Liver (tissue), 8 donors: ENCODE measurements at regions not wholly inside any gene's neighbourhood (a gene's known extent, or its start where the extent isn't known, plus 50 kb on each side); places are given as distances from the start of the nearest gene placed in this dataset.
"Not testable (repeated sequence)": the region's sequence is repeated elsewhere in the genome, so short reads cannot be mapped to it uniquely, and the experiment has no call there.

Experiments used
- DNase-seq: peaks from one replicate; pipeline ENCODE4 v3.0.0-alpha.2; 2017; ENCODE audit warnings: low spot score
- H3K27ac ChIP-seq, 2 donors: one replicate each; pipeline ENCODE4 v1.7.0; 2013; ENCODE audit warnings: inconsistent platforms in 2 of 2, low read length in 2 of 2, control low read depth in 1 of 2, low read depth in 1 of 2, mild to moderate bottlenecking in 1 of 2
- H3K27me3 ChIP-seq, 4 donors: one replicate each; pipeline versions ENCODE4 v1.6.1 to v1.7.0; 2013; ENCODE audit warnings: low read length in 3 of 4, inconsistent platforms in 1 of 4, mild to moderate bottlenecking in 1 of 4, moderate library complexity in 1 of 4; ENCODE audit not compliant: control insufficient read depth in 4 of 4, insufficient read depth in 4 of 4
- H3K36me3 ChIP-seq, 4 donors: one replicate each; pipeline versions ENCODE4 v1.6.1 to v1.7.0; 2013; ENCODE audit warnings: low read length in 3 of 4, mild to moderate bottlenecking in 3 of 4, low read depth in 1 of 4, moderate library complexity in 1 of 4; ENCODE audit not compliant: control insufficient read depth in 4 of 4, insufficient read depth in 3 of 4
- H3K4me1 ChIP-seq, 4 donors: one replicate each; pipeline versions ENCODE4 v1.6.1 to v1.7.0; 2013; ENCODE audit warnings: low read length in 3 of 4, mild to moderate bottlenecking in 3 of 4, moderate library complexity in 1 of 4; ENCODE audit not compliant: control insufficient read depth in 4 of 4, insufficient read depth in 4 of 4
- H3K4me3 ChIP-seq, 3 donors: one replicate each; pipeline versions ENCODE4 v1.6.1 to v1.7.0; 2013; ENCODE audit warnings: low read length in 3 of 3, control low read depth in 1 of 3, low read depth in 1 of 3, mild to moderate bottlenecking in 1 of 3
- H3K9ac ChIP-seq, 2 donors: one replicate each; pipeline ENCODE4 v1.7.0; 2013; ENCODE audit warnings: low read length in 2 of 2, mild to moderate bottlenecking in 2 of 2, moderate library complexity in 2 of 2, control low read depth in 1 of 2, low read depth in 1 of 2
- H3K9me3 ChIP-seq, 4 donors: one replicate each; pipeline versions ENCODE4 v1.6.1 to v1.7.0; 2013; ENCODE audit warnings: low read length in 3 of 4; ENCODE audit not compliant: control insufficient read depth in 4 of 4
- EGR1 ChIP-seq, 2 donors: IDR thresholded peaks; 2 replicates each; pipeline ENCODE4 v1.6.1; 2016 to 2018; ENCODE audit warnings: antibody characterized with exemption in 2 of 2, low read depth in 2 of 2
- FOXA2 ChIP-seq: IDR thresholded peaks from 2 replicates; pipeline ENCODE4 v1.6.1; 2016; ENCODE audit warnings: antibody characterized with exemption
- GABPA ChIP-seq, 2 donors: IDR thresholded peaks in 1 of 2; conservative IDR thresholded peaks in 1 of 2; 2 replicates each; pipeline ENCODE4 v1.6.1; 2016; ENCODE audit warnings: antibody characterized with exemption in 2 of 2, mild to moderate bottlenecking in 1 of 2, moderate library complexity in 1 of 2
- HNF4A ChIP-seq, 2 donors: conservative IDR thresholded peaks; 2 replicates each; pipeline ENCODE4 v1.6.1; 2016; ENCODE audit warnings: antibody characterized with exemption in 2 of 2, mild to moderate bottlenecking in 2 of 2
- HNF4G ChIP-seq: IDR thresholded peaks from 2 replicates; pipeline ENCODE4 v1.6.1; 2016; ENCODE audit warnings: antibody characterized with exemption
- JUND ChIP-seq, 2 donors: IDR thresholded peaks; 2 replicates each; pipeline ENCODE4 v1.6.1; 2016; ENCODE audit warnings: antibody characterized with exemption in 2 of 2
- NR2F2 ChIP-seq: IDR thresholded peaks from 2 replicates; pipeline ENCODE4 v1.6.1; 2016; ENCODE audit warnings: antibody characterized with exemption
- RAD21 ChIP-seq, 2 donors: IDR thresholded peaks; 2 replicates each; pipeline ENCODE4 v1.6.1; 2016; ENCODE audit warnings: antibody characterized with exemption in 2 of 2, mild to moderate bottlenecking in 2 of 2
- RXRA ChIP-seq, 2 donors: IDR thresholded peaks; 2 replicates each; pipeline ENCODE4 v1.6.1; 2017 to 2018; ENCODE audit warnings: antibody characterized with exemption in 2 of 2, mild to moderate bottlenecking in 1 of 2
- SP1 ChIP-seq: IDR thresholded peaks from 2 replicates; pipeline ENCODE4 v1.6.1; 2018; ENCODE audit warnings: antibody characterized with exemption, mild to moderate bottlenecking
- TAF1 ChIP-seq: conservative IDR thresholded peaks from 2 replicates; pipeline ENCODE4 v1.6.1; 2016; ENCODE audit warnings: antibody characterized with exemption, mild to moderate bottlenecking
- YY1 ChIP-seq: IDR thresholded peaks from 2 replicates; pipeline ENCODE4 v1.6.1; 2016; ENCODE audit warnings: antibody characterized with exemption, mild to moderate bottlenecking
- WGBS: extraction: QIAGEN DNeasy Blood & Tissue Kit; methylation state at CpG from one replicate; pipeline ENCODE4 v1.1.7; 2013; 5-methylcytosine and 5-hydroxymethylcytosine counted together
- TF ChIP-seq, protein P1 (sequence below): IDR thresholded peaks from 2 replicates; pipeline ENCODE4 v1.6.1; 2016; ENCODE audit warnings: antibody characterized with exemption, mild to moderate bottlenecking
- TF ChIP-seq, protein P2 (sequence below): fragments of 150-350 bp; IDR thresholded peaks from 2 replicates; pipeline ENCODE4 v1.5.1; 2017; ENCODE audit warnings: improper control_type of control experiment, low read depth, low read length; ENCODE audit not compliant: missing input control
- TF ChIP-seq, protein P3 (sequence below): IDR thresholded peaks from 2 replicates; pipeline ENCODE4 v1.6.1; 2016; ENCODE audit warnings: antibody characterized with exemption
- donor health status: healthy.
- donor health status: healthy.
- donor health status: healthy.
- donor health status: healthy.
- donor health status: healthy.

DNA sequence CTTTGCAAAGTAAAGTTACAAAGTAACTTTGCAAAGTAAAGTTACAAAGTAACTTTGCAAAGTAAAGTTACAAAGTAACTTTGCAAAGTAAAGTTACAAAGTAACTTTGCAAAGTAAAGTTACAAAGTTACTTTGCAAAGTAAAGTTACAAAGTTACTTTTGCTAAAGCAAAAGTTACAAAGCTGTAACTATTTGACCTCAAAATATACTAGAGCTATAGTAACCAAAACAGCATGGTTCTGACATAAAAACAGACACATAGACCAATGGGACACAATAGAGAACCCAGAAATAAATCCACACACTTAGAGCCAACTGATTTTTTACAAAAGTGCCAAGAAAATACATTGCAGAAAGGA, 66.3 kb downstream of the TRIL start:
- not testable (repeated sequence) for H3K9ac ChIP-seq, H3K27ac ChIP-seq, H3K36me3 ChIP-seq, DNase-seq, H3K27me3 ChIP-seq, H3K9me3 ChIP-seq, H3K4me3 ChIP-seq
- H3K4me1 ChIP-seq = peaks cover 0 to 11% (median 4%) of the 10 kb centered on the region in 4 donors
- peak in 1 of 2 donors; percentile 33 for TF ChIP-seq HNF4A (conservative IDR thresholded peaks at IDR 0.05)

DNA sequence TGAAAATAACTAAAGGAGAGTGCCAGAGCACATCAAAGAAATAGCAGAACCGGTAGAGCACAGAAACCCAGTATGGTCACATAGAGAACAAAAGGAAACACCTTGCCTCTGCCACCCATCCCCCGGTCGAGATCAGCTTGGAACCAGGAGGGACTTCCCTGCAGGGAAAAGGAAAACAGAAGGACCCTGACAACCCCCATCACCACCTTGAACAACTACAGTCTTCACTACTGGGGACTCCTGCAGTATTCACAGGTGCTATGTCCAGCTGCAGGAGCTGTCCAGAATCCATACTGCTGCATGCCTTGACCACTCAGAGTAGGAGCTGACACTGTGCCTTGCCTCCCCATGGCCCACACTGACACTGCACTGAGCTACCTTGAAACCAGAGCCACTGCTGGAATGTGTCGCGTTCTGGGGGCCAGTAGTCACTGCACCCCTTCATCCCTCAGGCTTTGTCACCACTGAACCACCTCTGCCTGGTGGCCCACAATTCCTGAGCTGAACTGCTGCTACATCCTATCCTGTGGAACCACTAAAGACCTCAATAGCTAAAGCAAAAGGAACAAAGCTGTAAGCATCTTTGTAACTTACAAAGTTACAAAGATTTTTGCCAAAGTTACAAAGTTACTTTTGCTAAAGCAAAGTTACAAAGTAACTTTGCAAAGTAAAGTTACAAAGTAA, 66.8 kb downstream of the TRIL start:
- Histone ChIP-seq H3K9me3 (no peaks in the 10 kb centered on the region), H3K4me1 (peaks cover 0 to 11% (median 4%) of the 10 kb centered on the region in 4 donors), H3K9ac (no peak overlapping the region), H3K36me3 (no peaks in the 10 kb centered on the region), H3K27ac (peak overlapping the region in 1 of 2 donors; percentile 8), H3K4me3 (peak overlapping the region in 2 of 3 donors; percentile 18 to 31), H3K27me3 (no peaks in the 10 kb centered on the region)
- 26% methylated on average over 5 of the region's 5 CpGs for WGBS
- DNase-seq = no peak
- no peak for TF ChIP-seq RAD21 (IDR thresholded peaks at IDR 0.05)
- TF ChIP-seq HNF4A (conservative IDR thresholded peaks at IDR 0.05) = no peak
- TF ChIP-seq, protein P1, sequence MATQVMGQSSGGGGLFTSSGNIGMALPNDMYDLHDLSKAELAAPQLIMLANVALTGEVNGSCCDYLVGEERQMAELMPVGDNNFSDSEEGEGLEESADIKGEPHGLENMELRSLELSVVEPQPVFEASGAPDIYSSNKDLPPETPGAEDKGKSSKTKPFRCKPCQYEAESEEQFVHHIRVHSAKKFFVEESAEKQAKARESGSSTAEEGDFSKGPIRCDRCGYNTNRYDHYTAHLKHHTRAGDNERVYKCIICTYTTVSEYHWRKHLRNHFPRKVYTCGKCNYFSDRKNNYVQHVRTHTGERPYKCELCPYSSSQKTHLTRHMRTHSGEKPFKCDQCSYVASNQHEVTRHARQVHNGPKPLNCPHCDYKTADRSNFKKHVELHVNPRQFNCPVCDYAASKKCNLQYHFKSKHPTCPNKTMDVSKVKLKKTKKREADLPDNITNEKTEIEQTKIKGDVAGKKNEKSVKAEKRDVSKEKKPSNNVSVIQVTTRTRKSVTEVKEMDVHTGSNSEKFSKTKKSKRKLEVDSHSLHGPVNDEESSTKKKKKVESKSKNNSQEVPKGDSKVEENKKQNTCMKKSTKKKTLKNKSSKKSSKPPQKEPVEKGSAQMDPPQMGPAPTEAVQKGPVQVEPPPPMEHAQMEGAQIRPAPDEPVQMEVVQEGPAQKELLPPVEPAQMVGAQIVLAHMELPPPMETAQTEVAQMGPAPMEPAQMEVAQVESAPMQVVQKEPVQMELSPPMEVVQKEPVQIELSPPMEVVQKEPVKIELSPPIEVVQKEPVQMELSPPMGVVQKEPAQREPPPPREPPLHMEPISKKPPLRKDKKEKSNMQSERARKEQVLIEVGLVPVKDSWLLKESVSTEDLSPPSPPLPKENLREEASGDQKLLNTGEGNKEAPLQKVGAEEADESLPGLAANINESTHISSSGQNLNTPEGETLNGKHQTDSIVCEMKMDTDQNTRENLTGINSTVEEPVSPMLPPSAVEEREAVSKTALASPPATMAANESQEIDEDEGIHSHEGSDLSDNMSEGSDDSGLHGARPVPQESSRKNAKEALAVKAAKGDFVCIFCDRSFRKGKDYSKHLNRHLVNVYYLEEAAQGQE = peak; percentile 88

DNA sequence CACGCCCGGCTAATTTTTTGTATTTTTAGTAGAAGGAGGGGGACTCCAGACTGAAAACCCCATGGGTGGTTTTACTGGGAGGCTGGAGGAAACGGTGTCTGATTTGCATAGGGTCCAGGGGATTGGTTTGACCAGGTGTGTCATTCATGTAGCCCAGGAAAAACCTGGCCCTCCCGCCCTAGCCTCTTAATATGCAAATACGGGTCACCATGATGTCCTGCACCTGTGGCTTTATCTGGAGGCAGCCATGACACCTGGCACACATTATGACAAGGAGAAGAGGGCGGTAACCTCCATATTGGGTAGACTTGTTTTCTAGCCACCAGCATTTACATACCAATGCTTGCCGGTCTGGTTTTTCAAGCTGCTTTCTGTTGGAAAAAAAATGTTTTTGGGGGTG, 68.0 kb downstream of the TRIL start:
- peaks cover 0 to 11% (median 4%) of the 10 kb centered on the region in 4 donors for H3K4me1 ChIP-seq
- no peak overlapping the region for H3K9ac ChIP-seq
- no peaks in the 10 kb centered on the region for H3K27me3 ChIP-seq
- TF ChIP-seq NR2F2 = no peak
- no peak for TF ChIP-seq TAF1
- TF ChIP-seq FOXA2 = no peak
- TF ChIP-seq GABPA (IDR thresholded peaks at IDR 0.05 in 1 of 2, conservative IDR thresholded peaks at IDR 0.05 in 1 of 2) = no peak
- no peak for TF ChIP-seq SP1
- no peak for TF ChIP-seq YY1
- TF ChIP-seq JUND (IDR thresholded peaks at IDR 0.05) = no peak
- TF ChIP-seq EGR1 (IDR thresholded peaks at IDR 0.05; ENCODE audit: low read depth in 2 of 2) = no peak
- no peak for TF ChIP-seq RXRA (IDR thresholded peaks at IDR 0.05)
- TF ChIP-seq, protein P2, sequence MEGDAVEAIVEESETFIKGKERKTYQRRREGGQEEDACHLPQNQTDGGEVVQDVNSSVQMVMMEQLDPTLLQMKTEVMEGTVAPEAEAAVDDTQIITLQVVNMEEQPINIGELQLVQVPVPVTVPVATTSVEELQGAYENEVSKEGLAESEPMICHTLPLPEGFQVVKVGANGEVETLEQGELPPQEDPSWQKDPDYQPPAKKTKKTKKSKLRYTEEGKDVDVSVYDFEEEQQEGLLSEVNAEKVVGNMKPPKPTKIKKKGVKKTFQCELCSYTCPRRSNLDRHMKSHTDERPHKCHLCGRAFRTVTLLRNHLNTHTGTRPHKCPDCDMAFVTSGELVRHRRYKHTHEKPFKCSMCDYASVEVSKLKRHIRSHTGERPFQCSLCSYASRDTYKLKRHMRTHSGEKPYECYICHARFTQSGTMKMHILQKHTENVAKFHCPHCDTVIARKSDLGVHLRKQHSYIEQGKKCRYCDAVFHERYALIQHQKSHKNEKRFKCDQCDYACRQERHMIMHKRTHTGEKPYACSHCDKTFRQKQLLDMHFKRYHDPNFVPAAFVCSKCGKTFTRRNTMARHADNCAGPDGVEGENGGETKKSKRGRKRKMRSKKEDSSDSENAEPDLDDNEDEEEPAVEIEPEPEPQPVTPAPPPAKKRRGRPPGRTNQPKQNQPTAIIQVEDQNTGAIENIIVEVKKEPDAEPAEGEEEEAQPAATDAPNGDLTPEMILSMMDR = no peak
- TF ChIP-seq, protein P3, sequence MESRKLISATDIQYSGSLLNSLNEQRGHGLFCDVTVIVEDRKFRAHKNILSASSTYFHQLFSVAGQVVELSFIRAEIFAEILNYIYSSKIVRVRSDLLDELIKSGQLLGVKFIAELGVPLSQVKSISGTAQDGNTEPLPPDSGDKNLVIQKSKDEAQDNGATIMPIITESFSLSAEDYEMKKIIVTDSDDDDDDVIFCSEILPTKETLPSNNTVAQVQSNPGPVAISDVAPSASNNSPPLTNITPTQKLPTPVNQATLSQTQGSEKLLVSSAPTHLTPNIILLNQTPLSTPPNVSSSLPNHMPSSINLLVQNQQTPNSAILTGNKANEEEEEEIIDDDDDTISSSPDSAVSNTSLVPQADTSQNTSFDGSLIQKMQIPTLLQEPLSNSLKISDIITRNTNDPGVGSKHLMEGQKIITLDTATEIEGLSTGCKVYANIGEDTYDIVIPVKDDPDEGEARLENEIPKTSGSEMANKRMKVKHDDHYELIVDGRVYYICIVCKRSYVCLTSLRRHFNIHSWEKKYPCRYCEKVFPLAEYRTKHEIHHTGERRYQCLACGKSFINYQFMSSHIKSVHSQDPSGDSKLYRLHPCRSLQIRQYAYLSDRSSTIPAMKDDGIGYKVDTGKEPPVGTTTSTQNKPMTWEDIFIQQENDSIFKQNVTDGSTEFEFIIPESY = no peak
- TF ChIP-seq HNF4G = no peak
- TF ChIP-seq RAD21 (IDR thresholded peaks at IDR 0.05) = no peak
- TF ChIP-seq HNF4A (conservative IDR thresholded peaks at IDR 0.05) = no peak
- no peaks in the 10 kb centered on the region for H3K9me3 ChIP-seq
- H3K27ac ChIP-seq = no peak overlapping the region
- H3K36me3 ChIP-seq = no peaks in the 10 kb centered on the region
- no peak for DNase-seq
- no peak overlapping the region for H3K4me3 ChIP-seq
- 92% methylated on average over 7 of the region's 7 CpGs for WGBS
